Thoracic aorta (tissue), 2 donors: ENCODE measurements at regions not wholly inside any gene's neighbourhood (a gene's known extent, or its start where the extent isn't known, plus 50 kb on each side); places are given as distances from the start of the nearest gene placed in this dataset.

Experiments
- ATAC-seq: fragments of 150-250 bp; one replicate; pipeline ENCODE4 v1.8.0; 2017; ENCODE audit warnings: low read depth; ENCODE audit not compliant: insufficient number of reproducible peaks, low FRiP score
- DNase-seq: peaks from one replicate; pipeline ENCODE4 v3.0.0-alpha.2; 2020; ENCODE audit warnings: low spot score
- H3K27ac ChIP-seq, 2 donors: fragments of 200-600 bp; sonication (generic); 1 replicate in 1 of 2; 2 replicates in 1 of 2; pipeline ENCODE4 v1.5.1; 2016; ENCODE audit warnings: mild to moderate bottlenecking in 2 of 2, moderate library complexity in 2 of 2
- H3K27me3 ChIP-seq: fragments of 200-600 bp; sonication (generic); replicated peaks from 2 replicates; pipeline ENCODE4 v1.6.0; 2016; ENCODE audit warnings: mild to moderate bottlenecking; ENCODE audit not compliant: insufficient read depth
- H3K36me3 ChIP-seq: fragments of 200-600 bp; sonication (generic); one replicate; pipeline ENCODE4 v1.5.1; 2016
- H3K4me1 ChIP-seq, 2 donors: fragments of 200-600 bp; sonication (generic); 1 replicate in 1 of 2; 2 replicates in 1 of 2; pipeline versions ENCODE4 v1.5.1 to v1.6.0; 2016; ENCODE audit warnings: low read depth in 2 of 2, mild to moderate bottlenecking in 1 of 2; ENCODE audit not compliant: control insufficient read depth in 1 of 2
- H3K4me3 ChIP-seq: fragments of 200-600 bp; sonication (generic); 2 replicates; pipeline ENCODE4 v1.5.1; 2016; ENCODE audit warnings: mild to moderate bottlenecking
- H3K9me3 ChIP-seq: fragments of 200-600 bp; sonication (generic); 2 replicates; pipeline ENCODE4 v1.5.1; 2016
- CTCF ChIP-seq: fragments of 200-600 bp; sonication (generic); IDR thresholded peaks from one replicate; pipeline ENCODE4 v1.5.1; 2019; ENCODE audit warnings: antibody characterized with exemption

- H3K27me3 ChIP-seq, result no peaks in the 10 kb centered on the region
- no peak for TF ChIP-seq CTCF
- H3K27ac ChIP-seq, result no peak overlapping the region
- no peak overlapping the region for H3K4me3 ChIP-seq
- H3K4me1 ChIP-seq, result no peaks in the 10 kb centered on the region
- H3K9me3 ChIP-seq, result no peaks in the 10 kb centered on the region
- no peaks in the 10 kb centered on the region for H3K36me3 ChIP-seq
- DNase-seq, result no peak
- no peak for ATAC-seq
These were observed 610.2 kb downstream of the TMEM114 start for GRCh38 chr16:7980133-7980483.

DNA sequence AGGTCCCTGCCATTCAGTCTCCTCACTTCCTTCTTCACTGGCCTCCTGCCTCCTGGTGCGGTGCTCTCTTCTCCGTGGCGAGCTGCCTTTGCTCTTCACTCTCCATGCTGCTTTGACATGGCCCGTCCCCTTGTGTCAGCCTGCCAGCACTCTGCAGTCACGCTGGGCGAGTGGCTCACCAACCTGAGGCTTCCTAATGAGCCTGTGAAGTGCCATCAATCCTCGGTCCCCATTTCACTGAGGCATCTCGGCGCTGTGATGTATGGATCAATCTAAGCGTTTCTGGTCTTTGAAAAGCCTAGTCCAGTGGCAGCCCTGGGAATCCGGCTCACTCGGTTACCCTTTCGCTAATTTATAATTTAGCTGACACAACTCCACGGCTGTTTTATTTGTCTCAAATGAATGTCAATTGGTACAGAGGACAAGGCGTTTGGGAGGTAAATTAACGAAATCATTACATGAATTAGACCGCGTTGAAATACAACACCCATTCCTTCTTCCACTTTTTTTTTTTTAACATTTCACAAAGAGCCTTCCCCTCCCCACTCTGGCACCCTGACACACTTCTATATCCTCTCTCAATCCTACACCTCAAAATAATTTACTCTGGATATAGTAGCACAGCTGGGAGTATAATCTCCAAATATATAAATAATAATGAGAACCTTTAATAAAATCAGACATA is 610.7 kb downstream of the TMEM114 start:
- DNase-seq (no peak), ATAC-seq (no peak)
- no peaks in the 10 kb centered on the region for H3K9me3 ChIP-seq
- no peaks in the 10 kb centered on the region for H3K36me3 ChIP-seq
- H3K27me3 ChIP-seq, result no peaks in the 10 kb centered on the region
- no peak for TF ChIP-seq CTCF
- H3K4me1 ChIP-seq, result no peaks in the 10 kb centered on the region
- no peak overlapping the region for H3K27ac ChIP-seq
- no peak overlapping the region for H3K4me3 ChIP-seq

DNA sequence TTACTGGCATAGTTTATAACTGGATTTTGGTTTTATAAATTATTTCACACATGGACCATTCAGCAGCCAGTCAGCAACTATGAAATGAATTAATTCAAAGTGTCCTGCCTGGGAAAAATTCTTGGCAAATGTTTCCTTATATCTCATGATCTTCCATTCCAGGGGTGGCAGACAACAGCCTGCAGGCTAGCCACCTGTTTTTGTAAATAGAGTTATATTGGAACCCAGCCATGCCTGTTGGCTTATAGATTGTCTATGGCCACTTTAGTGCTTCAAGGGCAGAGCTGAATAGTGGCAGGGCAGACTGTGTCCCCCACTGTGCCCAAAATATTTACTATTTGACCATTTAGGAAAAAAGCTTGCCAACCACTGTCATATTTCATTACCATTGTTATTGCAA is 613.7 kb downstream of the TMEM114 start:
- Histone ChIP-seq H3K4me1 (no peaks in the 10 kb centered on the region), H3K9me3 (no peaks in the 10 kb centered on the region), H3K4me3 (no peak overlapping the region), H3K27me3 (no peaks in the 10 kb centered on the region), H3K36me3 (no peaks in the 10 kb centered on the region), H3K27ac (no peak overlapping the region)
- TF ChIP-seq CTCF, result no peak
- DNase-seq (no peak), ATAC-seq (no peak)

- Histone ChIP-seq H3K36me3 (no peaks in the 10 kb centered on the region), H3K27ac (no peak overlapping the region), H3K4me1 (no peaks in the 10 kb centered on the region), H3K27me3 (no peaks in the 10 kb centered on the region), H3K9me3 (no peaks in the 10 kb centered on the region), H3K4me3 (no peak overlapping the region)
- TF ChIP-seq CTCF, result no peak
- no peak for DNase-seq
- ATAC-seq, result no peak
These were observed 614.2 kb downstream of the TMEM114 start for GRCh38 chr16:7976125-7976524.

DNA sequence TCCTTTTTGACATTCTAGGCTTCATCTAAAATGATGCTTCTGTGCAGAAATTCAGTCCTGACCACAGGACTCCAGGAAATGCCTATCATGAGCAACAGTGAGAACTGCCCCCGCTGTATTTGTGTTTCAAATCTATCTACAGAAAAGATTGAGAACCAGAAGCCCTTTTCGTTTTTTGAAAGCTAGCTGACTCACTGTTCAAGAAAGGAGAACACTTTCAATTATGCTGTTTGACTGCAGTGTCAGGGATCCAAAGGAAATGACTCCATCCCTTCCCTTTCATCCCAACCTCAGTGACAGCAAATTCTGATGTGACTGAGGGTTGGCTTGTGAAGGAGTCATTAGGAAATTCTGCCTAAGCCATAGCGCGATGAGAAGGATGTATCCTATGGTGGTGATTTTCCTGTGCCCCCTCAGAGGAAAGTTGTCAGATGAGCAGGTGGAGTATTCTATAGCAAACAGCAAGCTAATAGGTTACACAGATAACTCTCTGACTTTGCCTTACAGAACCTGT is 622.3 kb downstream of the TMEM114 start:
- no peak for ATAC-seq
- TF ChIP-seq CTCF, result no peak
- H3K36me3 ChIP-seq, result no peaks in the 10 kb centered on the region

More for the DNA sequence above, 622.3 kb downstream of the TMEM114 start:
- DNase-seq, result no peak
- Histone ChIP-seq H3K9me3 (no peaks in the 10 kb centered on the region), H3K4me3 (no peak overlapping the region), H3K4me1 (no peaks in the 10 kb centered on the region), H3K27me3 (no peaks in the 10 kb centered on the region), H3K27ac (no peak overlapping the region)
